HG03039 (cell line): ENCODE measurements at regions not wholly inside any gene's neighbourhood (a gene's known extent, or its start where the extent isn't known, plus 50 kb on each side); places are given as distances from the start of the nearest gene placed in this dataset.
"Not testable (repeated sequence)": the region's sequence is repeated elsewhere in the genome, so short reads cannot be mapped to it uniquely, and the experiment has no call there.

ENCODE experiments used
- ATAC-seq: cut with Tn5 transposase; IDR thresholded peaks from one replicate; pipeline ENCODE4 v1.9.1; 2021; ENCODE audit warnings: mild to moderate bottlenecking, moderate library complexity; ENCODE audit not compliant: unreplicated experiment

DNA sequence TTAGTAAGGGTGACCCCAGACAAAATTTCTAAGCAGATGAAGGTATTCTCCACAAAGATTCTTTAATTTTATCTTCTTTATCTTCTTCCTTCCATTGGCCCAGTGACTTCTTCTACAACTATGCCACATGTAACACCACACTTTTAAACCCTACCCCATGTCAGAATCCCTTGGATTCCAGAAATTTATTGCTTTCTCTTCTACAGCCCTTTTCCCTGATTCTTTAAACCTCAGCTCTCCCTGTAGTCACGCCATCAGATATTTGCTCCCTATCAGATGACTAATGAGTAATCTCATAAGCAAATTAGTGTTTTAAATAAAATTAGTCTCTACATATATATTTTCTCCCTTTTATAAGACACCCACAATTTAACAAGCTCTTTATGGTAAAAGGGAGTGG, 423.4 kb upstream of the CHORDC1 start:
- no peak for ATAC-seq

GRCh38 chr11:90639461-90639993, 416.7 kb upstream of the CHORDC1 start:
- ATAC-seq, result no peak

GRCh38 chr11:90635886-90636285, 413.0 kb upstream of the CHORDC1 start:
- ATAC-seq, result no peak

DNA sequence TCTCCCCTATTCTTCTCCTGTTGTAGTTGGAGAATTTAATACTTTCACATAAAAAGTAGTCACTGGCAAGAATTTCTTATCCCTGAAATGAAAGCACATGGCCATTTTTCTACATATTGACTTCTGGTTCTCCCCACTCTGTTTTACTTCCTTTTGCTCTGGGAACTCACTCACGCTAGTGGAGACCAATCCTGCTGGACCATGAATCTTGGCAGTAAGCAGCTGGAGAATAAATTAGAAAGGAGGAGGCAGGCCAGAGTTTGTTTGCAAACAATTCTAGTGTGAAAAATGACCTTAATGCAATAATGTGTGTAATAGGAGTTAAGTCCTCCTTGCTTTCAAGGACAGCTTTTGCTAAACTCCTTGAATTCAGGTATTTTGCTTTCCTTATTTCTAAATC, 412.3 kb upstream of the CHORDC1 start:
- no peak for ATAC-seq

GRCh38 chr11:90630176-90630575, 407.3 kb upstream of the CHORDC1 start:
- ATAC-seq, result no peak

DNA sequence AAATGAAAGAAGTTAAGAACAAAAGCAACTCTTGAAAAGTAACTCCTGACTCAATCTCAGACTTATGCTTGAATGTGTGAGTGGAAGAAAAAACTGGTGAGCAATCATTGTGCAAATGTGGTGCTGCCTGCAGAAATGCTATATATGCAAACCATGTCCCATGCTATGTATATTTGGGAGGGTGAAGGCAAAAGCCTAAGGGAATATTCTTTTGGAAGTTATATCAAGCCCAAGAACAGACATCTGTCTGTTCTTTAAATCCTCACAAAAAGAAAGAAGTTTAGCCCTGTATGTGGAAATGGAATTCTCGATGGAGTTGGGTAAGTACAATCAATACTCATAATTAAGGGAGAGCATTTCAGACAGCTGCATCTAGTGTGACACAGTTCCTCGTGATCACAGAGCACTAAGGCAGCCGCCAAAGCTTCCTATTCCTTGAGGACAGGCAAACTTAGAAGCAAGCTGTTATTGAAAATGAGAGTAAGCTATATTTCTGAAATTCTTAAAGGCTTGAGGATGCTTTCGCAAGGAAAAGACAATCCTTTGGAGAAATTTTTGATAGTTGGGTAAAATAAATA, 406.5 kb upstream of the CHORDC1 start:
- ATAC-seq, result no peak

DNA sequence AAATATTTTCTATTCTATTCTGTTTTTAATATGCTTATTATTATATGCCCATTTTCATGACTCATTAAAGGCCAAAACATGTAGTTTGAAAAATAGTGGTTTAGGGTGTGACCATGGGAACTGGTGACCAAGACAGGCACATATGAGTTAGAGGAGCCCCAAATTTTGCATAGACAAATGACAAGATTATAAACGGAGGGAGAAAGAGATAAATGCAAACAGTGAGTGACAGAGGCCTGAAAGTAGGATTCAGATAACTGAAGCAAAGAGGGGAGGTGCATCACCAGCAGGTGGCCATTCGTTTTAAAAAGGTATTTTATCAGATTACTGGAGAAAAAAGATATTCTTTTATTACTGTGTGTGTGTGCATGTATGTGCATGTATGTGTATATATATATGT, 391.5 kb upstream of the CHORDC1 start:
- no peak for ATAC-seq

DNA sequence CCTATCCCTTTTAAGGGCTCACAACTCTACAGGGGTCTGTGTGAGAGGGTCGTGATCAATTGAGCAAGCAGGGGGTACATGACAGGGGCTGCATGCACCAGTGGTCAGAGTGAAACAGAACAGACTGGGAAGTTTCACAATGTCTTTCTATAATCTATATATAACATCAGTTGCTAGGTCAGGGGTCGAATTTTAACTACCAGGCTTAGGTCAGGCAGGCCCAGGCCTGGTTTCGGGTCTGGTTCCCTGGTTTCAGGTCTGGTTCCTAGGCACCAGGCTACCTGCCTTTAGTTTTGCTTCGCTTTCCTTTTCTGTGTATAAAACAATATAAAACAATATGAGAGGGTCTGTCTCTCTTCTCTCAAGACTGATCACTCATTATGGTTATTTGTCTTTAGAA, 390.2 kb upstream of the CHORDC1 start:
- not testable (repeated sequence) for ATAC-seq

GRCh38 chr11:90606721-90607120, 383.9 kb upstream of the CHORDC1 start:
- ATAC-seq, result no peak

GRCh38 chr11:90601261-90601660, 378.4 kb upstream of the CHORDC1 start:
- no peak for ATAC-seq

DNA sequence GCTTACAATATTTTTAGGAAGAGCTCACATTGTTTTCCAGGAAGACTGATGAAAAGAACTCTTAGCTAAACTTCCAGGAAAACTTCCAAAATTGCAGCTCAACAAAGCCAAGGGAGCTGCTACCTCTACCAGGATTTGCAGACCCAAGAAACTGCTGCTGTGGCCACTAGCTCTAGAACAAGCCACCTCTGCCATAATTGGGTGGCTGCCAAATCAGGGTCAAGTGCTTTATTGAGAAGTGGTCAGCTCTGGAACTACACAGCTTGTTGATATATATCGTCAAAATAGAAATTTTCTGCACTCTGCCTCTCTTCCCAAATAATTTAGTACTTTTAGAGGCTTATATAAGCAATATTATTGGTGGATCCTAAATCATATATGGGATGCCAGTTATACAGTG, 371.8 kb upstream of the CHORDC1 start:
- ATAC-seq, result no peak

DNA sequence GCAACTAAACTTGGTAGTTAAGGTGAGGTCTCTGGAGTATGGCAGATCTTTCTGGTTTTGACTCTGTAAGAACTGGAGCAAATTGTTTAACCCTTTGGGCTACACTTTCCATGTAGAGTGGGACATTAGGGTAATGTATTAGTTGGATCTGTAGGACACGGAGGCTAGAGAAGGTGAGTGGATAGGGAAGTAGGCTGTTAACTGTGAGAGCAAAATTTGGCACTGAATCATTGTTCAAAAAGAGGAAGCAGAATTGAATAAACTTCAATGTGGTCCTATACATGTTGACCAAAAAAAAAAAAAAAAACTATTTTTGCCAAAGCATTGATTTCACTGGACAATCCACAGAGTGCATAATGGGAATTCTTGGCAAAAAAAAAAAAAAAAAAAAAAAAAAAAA, 370.2 kb upstream of the CHORDC1 start:
- no peak for ATAC-seq

- ATAC-seq, result no peak
Measured at GRCh38 chr11:90590286-90590685, 367.4 kb upstream of the CHORDC1 start.

DNA sequence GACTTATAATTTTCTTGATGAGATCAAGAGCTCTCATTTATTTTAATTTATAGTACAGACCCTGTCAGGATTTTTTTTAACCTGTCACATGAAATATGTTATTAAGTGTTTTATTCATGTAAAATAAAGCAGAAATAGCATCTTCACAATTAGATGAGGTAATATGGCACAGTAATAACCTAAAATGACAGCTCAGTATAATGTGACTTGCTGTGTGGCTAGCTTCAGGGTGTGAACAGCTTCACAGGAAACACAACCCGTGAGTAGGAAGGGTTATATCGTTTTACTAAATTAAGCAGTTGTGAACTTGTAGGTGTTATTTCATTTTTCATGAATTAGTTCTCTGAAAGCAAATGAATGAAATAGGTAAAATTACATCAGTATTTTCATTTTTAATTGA, 366.9 kb upstream of the CHORDC1 start:
- ATAC-seq, result no peak

DNA sequence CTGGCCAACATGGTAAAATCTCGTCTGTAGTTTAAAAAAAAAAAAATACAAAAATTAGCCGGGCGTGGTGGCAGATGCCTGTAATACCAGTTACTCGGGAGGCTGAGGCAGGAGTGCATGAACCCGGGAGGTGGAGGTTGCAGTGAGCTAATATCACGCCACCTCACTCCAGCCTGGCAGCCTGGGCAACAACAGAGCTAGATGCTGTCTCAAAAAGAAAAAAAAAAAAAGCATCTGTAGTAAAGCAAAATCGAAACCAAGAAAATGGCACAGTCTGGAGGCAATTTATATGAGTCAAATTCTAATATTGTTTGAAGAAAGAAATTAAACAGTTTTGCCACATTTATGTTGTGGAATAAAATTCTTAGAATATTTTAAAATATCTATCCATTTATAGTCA, 365.0 kb upstream of the CHORDC1 start:
- ATAC-seq, result no peak

DNA sequence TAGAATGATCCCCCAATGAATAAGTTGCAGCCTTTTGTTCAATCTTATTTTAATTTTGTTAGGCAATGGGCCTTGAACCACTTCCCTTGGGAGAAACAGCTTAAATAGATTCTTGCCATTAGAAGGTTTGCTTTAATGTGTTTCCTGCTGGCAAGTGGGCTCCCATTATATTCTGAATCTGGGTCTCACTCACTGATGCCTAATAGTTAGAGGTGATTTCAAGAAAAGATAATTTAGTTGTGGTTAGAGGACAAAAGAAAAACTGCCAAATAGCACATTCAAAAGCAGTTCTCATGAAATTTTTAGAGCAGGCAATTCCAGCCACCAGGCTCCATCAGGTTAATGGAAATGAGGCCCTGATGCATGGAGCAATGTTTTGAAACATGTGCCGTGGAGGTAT, 362.6 kb upstream of the CHORDC1 start:
- ATAC-seq, result no peak

DNA sequence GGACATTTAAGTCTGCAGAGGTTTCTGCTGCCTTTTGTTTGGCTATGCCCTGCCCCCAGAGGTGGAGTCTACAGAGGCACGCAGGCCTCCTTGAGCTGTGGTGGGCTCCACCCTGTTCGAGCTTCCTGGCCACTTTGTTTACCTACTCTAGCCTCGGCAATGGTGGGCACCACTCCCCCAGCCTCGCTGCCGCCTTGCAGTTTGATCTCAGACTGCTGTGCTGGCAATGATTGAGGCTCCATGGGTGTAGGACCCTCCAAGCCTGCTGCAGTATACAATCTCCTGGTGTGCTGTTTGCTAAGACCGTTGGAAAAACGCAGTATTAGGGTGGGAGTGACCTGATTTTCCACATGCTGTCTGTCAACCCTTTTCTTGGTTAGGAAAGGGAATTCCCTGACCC, 360.1 kb upstream of the CHORDC1 start:
- ATAC-seq, result not testable (repeated sequence)

GRCh38 chr11:90564531-90564930, 341.7 kb upstream of the CHORDC1 start:
- no peak for ATAC-seq

- no peak for ATAC-seq
Measured at GRCh38 chr11:90558328-90558865, 335.5 kb upstream of the CHORDC1 start.

- ATAC-seq, result no peak
Measured at GRCh38 chr11:90556606-90557005, 333.8 kb upstream of the CHORDC1 start.

- ATAC-seq, result no peak
Measured at GRCh38 chr11:90556026-90556425, 333.2 kb upstream of the CHORDC1 start.

DNA sequence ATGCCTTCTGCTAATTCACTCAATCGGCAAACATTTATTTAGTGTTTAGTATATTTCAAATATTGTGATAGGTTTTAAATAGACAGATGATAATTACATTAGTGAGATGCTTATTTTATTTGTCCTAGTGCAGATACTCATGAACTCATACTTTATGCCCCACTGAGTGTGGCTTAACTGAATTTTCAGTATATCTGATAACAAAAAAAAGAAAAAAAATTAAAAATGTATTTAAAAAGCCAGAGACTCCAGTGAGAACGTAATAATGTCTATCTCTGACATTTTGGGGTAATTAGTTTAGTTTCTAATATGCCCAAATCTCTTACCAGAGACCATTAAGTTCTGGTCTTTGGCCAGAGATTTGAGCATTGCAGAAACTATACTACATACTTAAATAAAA, 332.6 kb upstream of the CHORDC1 start:
- no peak for ATAC-seq

GRCh38 chr11:90542092-90542491, 319.2 kb upstream of the CHORDC1 start:
- ATAC-seq, result no peak
